ENCODE measurements at regions not wholly inside any gene's neighbourhood (a gene's known extent, or its start where the extent isn't known, plus 50 kb on each side); places are given as distances from the start of the nearest gene placed in this dataset.

DNA sequence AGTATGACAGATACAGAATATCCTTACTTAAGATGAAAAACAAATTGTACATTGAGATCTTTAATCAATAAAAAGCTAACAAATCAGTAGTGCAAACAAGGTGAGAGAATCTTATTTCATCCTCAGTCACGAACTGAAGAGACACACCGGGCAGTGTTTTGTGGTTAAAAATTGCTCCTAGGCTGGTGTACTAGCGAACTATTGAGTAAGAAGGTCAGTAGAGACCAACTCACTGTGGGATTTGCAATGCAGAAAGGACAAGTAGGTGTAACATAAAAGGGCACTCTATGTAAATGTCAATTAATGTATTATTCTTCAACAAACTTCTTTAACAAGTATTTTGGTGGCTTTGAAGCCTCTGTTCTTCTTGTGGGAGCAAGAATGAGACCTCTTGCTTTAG lies 260.2 kb upstream of the PPARGC1A start:
- DNase-seq = no peak
- H3K27me3 ChIP-seq = no peaks in the 10 kb centered on the region
- no peaks in the 10 kb centered on the region for H3K36me3 ChIP-seq
- H3K4me3 ChIP-seq = no peak overlapping the region
- no peaks in the 10 kb centered on the region for H3K9me3 ChIP-seq

- no peaks in the 10 kb centered on the region for H3K36me3 ChIP-seq
- H3K9me3 ChIP-seq = no peaks in the 10 kb centered on the region
- H3K4me3 ChIP-seq = no peak overlapping the region
- H3K27me3 ChIP-seq = no peaks in the 10 kb centered on the region
- no peak for DNase-seq
Observed at GRCh38 chr4:24146127-24146526, 256.3 kb upstream of the PPARGC1A start.

GRCh38 chr4:24145591-24145990 lies 255.7 kb upstream of the PPARGC1A start:
- H3K4me3 ChIP-seq = no peak overlapping the region

DNA sequence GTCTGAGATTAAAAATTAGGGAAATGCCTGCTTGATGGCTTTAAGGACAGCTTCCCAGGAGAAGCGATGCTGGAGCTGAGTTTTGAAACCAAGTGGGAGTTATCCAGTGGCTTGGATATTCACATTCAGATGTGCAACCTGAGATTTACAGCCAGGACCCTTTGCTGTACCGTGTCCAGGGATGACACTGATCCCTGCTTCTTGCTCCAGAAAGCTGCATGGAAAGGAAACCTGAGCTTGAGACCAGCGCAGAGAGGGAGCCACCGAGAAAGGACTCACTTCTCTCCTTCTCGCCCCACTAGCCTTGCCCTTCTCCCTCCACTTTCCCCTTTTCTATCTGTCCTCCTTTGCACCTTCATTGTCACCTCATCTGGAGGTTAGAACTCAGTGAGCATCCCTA lies 254.5 kb upstream of the PPARGC1A start:
- no peak overlapping the region for H3K4me3 ChIP-seq
- H3K9me3 ChIP-seq = no peaks in the 10 kb centered on the region
- no peaks in the 10 kb centered on the region for H3K36me3 ChIP-seq
- H3K27me3 ChIP-seq = no peaks in the 10 kb centered on the region
- DNase-seq = no peak

More at GRCh38 chr4:24145591-24145990, 255.7 kb upstream of the PPARGC1A start:
- Histone ChIP-seq H3K27me3 (no peaks in the 10 kb centered on the region), H3K9me3 (no peaks in the 10 kb centered on the region), H3K36me3 (no peaks in the 10 kb centered on the region)
- no peak for DNase-seq

- no peaks in the 10 kb centered on the region for H3K27me3 ChIP-seq
- DNase-seq = no peak
- no peaks in the 10 kb centered on the region for H3K36me3 ChIP-seq
- no peak overlapping the region for H3K4me3 ChIP-seq
- H3K9me3 ChIP-seq = no peaks in the 10 kb centered on the region
Observed at GRCh38 chr4:24143741-24144140, 253.9 kb upstream of the PPARGC1A start.

GRCh38 chr4:24141836-24142235 lies 252.0 kb upstream of the PPARGC1A start:
- DNase-seq = no peak
- H3K4me3 ChIP-seq = no peak overlapping the region
- H3K36me3 ChIP-seq = no peaks in the 10 kb centered on the region
- no peaks in the 10 kb centered on the region for H3K9me3 ChIP-seq
- no peaks in the 10 kb centered on the region for H3K27me3 ChIP-seq

GRCh38 chr4:24140892-24141291 lies 251.0 kb upstream of the PPARGC1A start:
- no peak for DNase-seq
- H3K9me3 ChIP-seq = no peaks in the 10 kb centered on the region
- no peaks in the 10 kb centered on the region for H3K27me3 ChIP-seq
- H3K4me3 ChIP-seq = no peak overlapping the region
- no peaks in the 10 kb centered on the region for H3K36me3 ChIP-seq

DNA sequence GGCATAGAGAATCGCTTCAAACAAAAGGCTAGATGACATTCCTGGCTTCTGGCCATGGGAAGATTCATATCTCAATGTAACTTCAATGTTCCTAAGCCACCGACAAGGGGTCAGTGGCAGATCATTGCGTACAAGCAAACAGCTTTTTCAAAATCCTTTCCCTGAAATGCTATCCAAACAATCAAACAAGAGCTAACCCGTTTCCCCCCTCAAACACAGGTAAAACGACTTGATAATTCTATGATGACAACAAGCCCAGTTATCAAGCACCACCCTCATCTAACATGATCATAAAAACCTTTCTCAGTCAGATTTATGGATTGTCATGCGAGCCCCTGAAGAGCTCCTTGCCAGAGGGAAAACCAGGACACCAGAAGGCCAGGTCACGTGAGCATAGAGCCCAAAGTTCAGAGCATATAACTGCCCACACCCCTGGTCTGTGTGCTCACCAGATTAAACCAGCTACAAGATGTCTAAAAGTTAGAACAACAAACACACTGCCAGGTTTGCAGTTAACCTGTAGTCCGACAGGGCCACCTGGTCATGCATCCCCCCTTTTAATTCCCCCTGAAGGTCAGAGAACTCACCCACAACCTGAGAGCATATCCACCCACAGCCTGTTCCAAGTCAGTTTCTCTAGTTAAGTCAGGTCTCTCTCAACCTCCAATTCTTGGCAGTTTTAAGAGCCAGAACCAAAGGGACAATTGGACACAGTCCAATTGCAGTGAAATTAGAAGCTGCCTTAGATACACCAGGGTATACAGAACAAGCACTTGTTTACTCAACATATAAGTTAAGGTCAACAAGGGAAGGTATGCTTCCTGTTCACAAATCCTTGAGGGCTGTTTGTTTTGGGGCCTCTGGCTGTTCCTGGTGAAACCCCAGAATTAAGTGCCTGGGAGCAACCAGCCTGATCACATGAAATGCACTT lies 248.1 kb upstream of the PPARGC1A start:
- H3K27me3 ChIP-seq = no peaks in the 10 kb centered on the region
- no peaks in the 10 kb centered on the region for H3K9me3 ChIP-seq
- H3K36me3 ChIP-seq = no peaks in the 10 kb centered on the region
- no peak for DNase-seq
- H3K4me3 ChIP-seq = no peak overlapping the region

DNA sequence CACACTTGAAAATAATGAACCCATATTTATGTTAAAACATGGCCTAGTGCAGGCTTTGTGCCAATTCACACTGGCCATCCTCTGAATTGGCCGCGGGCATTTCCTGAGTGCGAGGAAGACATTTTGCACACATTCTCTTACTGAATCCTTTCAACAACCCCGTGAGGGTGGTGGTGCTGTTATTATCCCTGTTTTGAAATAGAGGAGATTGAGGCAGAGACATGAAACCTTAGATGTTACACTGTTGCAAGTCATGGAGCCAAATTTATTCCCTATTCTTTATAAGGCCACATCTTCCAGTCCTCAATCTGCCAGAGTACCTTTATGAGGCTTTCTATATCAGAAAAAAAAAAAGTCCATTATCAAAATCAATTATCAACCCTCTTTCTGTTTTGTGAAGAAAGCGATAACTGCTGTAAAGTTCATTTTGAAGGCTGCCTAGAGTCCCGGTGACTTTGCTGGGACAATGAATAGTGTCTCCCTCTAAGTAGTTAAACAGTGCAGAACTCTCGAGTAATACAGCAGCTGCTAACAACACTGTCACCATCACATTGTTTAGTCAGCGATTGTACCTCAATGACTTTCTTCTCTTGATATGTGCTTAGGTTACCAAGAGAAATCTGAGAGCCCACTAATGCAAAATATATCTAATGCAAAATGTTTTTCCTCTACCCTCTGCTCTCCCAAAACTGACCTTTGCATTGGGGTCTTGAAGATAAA lies 242.3 kb upstream of the PPARGC1A start:
- H3K36me3 ChIP-seq = no peaks in the 10 kb centered on the region
- no peaks in the 10 kb centered on the region for H3K27me3 ChIP-seq
- H3K4me3 ChIP-seq = no peak overlapping the region
- DNase-seq = no peak
- H3K9me3 ChIP-seq = no peaks in the 10 kb centered on the region

GRCh38 chr4:24130637-24131036 lies 240.8 kb upstream of the PPARGC1A start:
- Histone ChIP-seq H3K27me3 (no peaks in the 10 kb centered on the region), H3K9me3 (no peaks in the 10 kb centered on the region), H3K4me3 (no peak overlapping the region), H3K36me3 (no peaks in the 10 kb centered on the region)
- no peak for DNase-seq

- Histone ChIP-seq H3K4me3 (no peak overlapping the region), H3K9me3 (no peaks in the 10 kb centered on the region), H3K27me3 (no peaks in the 10 kb centered on the region), H3K36me3 (no peaks in the 10 kb centered on the region)
- no peak for DNase-seq
Observed at GRCh38 chr4:24126776-24127175, 236.9 kb upstream of the PPARGC1A start.

- Histone ChIP-seq H3K36me3 (no peaks in the 10 kb centered on the region), H3K4me3 (no peak overlapping the region), H3K9me3 (no peaks in the 10 kb centered on the region), H3K27me3 (no peaks in the 10 kb centered on the region)
- no peak for DNase-seq
Observed at GRCh38 chr4:24121395-24122175, 231.7 kb upstream of the PPARGC1A start.

DNA sequence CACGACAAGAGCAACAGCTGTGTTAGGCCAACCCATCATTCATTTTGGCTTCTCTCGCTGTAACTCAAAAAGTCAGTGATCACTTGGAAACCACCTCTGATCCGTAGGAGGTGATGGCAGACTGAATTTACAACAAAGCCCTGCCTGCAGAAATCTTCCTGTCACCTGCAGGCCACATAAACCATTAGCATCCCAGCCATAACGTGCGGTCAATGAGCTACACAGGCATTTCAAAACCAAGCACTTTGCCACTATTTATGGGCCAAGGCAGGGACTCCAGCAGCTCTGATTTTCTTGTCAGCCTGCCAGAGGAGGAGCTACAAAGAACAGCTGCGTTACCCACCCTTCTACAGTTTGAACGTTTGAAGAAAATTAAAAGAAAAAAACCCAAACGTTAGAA lies 228.1 kb upstream of the PPARGC1A start:
- no peak overlapping the region for H3K4me3 ChIP-seq
- no peaks in the 10 kb centered on the region for H3K36me3 ChIP-seq
- no peaks in the 10 kb centered on the region for H3K9me3 ChIP-seq
- no peaks in the 10 kb centered on the region for H3K27me3 ChIP-seq
- no peak for DNase-seq

GRCh38 chr4:24116107-24116506 lies 226.3 kb upstream of the PPARGC1A start:
- no peak for DNase-seq
- Histone ChIP-seq H3K27me3 (no peaks in the 10 kb centered on the region), H3K9me3 (no peaks in the 10 kb centered on the region), H3K4me3 (no peak overlapping the region), H3K36me3 (no peaks in the 10 kb centered on the region)

DNA sequence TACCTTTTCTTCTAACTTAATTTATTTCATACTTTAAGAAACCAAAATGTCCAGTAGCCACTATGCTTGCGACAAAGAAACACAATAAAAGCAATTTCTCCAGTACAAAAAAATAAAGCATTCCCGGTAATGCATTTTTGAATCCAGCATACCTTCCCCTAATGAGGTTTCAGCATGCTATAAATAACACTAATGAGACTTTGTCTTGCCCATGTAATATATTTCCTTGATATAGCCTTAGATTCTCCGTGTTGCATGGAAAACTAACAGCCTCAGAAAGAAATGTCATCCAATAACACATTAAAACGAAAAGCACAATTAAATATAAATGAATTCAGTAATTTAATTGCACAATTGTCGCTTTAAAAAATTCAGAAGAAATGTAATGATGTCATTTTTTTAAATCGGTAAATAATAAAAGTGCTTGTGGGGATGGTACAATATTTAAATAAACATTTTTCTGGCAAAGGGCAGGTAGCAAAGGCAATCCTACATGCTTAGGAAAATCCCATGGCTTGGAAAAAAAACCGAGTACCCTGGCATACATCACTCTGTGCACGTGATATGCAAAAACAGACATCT lies 225.2 kb upstream of the PPARGC1A start:
- Histone ChIP-seq H3K36me3 (no peaks in the 10 kb centered on the region), H3K9me3 (no peaks in the 10 kb centered on the region), H3K27me3 (no peaks in the 10 kb centered on the region), H3K4me3 (no peak overlapping the region)
- DNase-seq = no peak

DNA sequence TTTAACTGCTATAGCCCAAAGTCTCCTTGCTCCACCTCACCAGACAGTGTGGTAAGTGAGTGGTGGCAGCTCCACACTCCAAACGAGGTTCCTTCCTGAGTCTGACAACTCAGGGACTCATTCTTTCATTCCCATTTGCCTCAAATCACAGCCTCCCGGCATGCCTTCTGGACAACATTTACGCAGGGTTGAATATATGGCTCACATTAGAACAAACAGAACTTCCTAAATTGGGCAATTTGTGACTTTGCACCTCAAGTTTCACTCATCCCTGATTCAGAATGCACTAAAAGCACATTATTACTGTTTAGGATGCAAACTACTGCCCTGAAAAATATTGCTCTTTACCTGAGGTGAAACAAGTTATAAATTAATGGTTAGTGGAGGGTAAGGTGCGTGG lies 224.6 kb upstream of the PPARGC1A start:
- no peaks in the 10 kb centered on the region for H3K36me3 ChIP-seq
- H3K4me3 ChIP-seq = no peak overlapping the region
- DNase-seq = no peak
- H3K9me3 ChIP-seq = no peaks in the 10 kb centered on the region
- no peaks in the 10 kb centered on the region for H3K27me3 ChIP-seq

DNA sequence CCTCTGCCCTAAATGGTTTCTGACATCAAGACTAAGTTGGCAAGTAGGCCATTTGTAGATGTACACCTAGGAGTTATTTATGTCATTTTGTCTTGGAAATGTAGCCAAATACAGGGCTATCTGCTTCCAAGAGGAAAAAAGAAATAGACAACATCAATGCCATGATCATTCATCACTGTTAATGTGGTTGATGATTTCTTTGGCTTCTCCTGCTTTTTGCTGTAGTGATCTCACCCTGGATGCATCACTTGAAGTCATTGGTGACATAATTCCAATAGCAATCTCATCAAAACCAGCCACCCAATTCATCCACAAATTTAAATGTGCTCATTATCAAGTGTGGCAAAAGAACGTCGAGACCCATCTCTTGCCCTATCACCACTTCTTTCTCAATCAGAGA lies 222.6 kb upstream of the PPARGC1A start:
- Histone ChIP-seq H3K4me3 (no peak overlapping the region), H3K9me3 (no peaks in the 10 kb centered on the region), H3K36me3 (no peaks in the 10 kb centered on the region), H3K27me3 (no peaks in the 10 kb centered on the region)
- DNase-seq = no peak
